Prostate gland (tissue), 2 donors: ENCODE measurements at regions not wholly inside any gene's neighbourhood (a gene's known extent, or its start where the extent isn't known, plus 50 kb on each side); places are given as distances from the start of the nearest gene placed in this dataset.

Source experiments
- CTCF ChIP-seq, 4 experiments: fragments of 200-600 bp in 2 of 4; fragments of 450-650 bp in 2 of 4; sonication (generic) in 2 of 4; IDR thresholded peaks; 1 replicate in 3 of 4; 2 replicates in 1 of 4; pipeline ENCODE4 v1.5.1; 2016 to 2019; ENCODE audit warnings: antibody characterized with exemption in 4 of 4, mild to moderate bottlenecking in 2 of 4, moderate library complexity in 2 of 4
- POLR2A ChIP-seq: fragments of 450-650 bp; IDR thresholded peaks from one replicate; pipeline ENCODE4 v1.6.1; 2016; ENCODE audit warnings: antibody characterized with exemption, mild to moderate bottlenecking
- POLR2AphosphoS5 ChIP-seq: sonication (generic); formaldehyde crosslinking; IDR thresholded peaks from one replicate; pipeline ENCODE4 v1.6.1; 2017; ENCODE audit warnings: antibody characterized with exemption

GRCh38 chr2:48856657-48857056, 101.1 kb upstream of the LHCGR start:
- TF ChIP-seq POLR2AphosphoS5 (no peak), CTCF (IDR thresholded peaks at IDR 0.05) (no peak), POLR2A (no peak)
